Activated T-cell treated with anti-CD3 and anti-CD28 coated beads, Interleukin-2, amount 50 U/mL, for 4 hours (primary cell): ENCODE measurements at regions not wholly inside any gene's neighbourhood (a gene's known extent, or its start where the extent isn't known, plus 50 kb on each side); places are given as distances from the start of the nearest gene placed in this dataset.

Experiments used
- ATAC-seq, 2 donors: fragments of 200-7000 bp; cut with Tn5 transposase; one replicate each; pipeline ENCODE4 v1.10.0; 2021
- DNase-seq: peaks from one replicate; pipeline ENCODE4 v3.0.0-alpha.2; 2020
- H3K27me3 Mint-ChIP-seq: one replicate; pipeline ENCODE4 v1.8.0; 2021; ENCODE audit warnings: low read depth, mixed read lengths
- H3K36me3 Mint-ChIP-seq: one replicate; pipeline ENCODE4 v1.8.0; 2022; ENCODE audit warnings: mixed read lengths; ENCODE audit not compliant: insufficient read depth
- H3K4me1 Mint-ChIP-seq: one replicate; pipeline ENCODE4 v1.8.0; 2021; ENCODE audit warnings: low read depth, mixed read lengths
- H3K4me3 Mint-ChIP-seq: one replicate; pipeline ENCODE4 v1.8.0; 2021; ENCODE audit warnings: mild to moderate bottlenecking, moderate library complexity, mixed read lengths
- H3K9me3 Mint-ChIP-seq: one replicate; pipeline ENCODE4 v1.8.0; 2021; ENCODE audit warnings: mixed read lengths

DNA sequence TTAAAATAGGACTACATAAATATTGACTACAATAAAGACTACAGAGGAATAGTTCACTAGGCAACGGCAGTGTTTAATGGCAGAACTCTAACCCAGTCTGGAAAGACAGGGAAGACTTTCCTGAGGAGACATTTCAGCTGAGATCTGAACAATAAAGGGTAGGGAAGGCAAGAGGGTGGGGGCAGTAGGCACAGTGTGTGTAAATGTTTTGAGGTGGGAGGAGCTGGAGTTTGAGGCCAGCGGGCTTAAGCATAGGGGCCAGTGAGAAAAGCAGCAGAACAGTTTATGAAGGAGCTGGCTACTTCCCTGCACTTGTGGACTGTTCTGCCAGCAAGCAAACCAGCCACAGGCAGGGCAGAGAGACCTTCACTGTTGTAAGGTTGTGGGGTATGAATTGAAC is 76.6 kb upstream of the UGP2 start:
- Mint-ChIP-seq H3K9me3 (peaks cover 17% of the 10 kb centered on the region), H3K27me3 (no peaks in the 10 kb centered on the region), H3K4me3 (no peak overlapping the region), H3K4me1 (no peaks in the 10 kb centered on the region), H3K36me3 (peaks cover 2% of the 10 kb centered on the region)
- no peak for DNase-seq
- no peak for ATAC-seq

DNA sequence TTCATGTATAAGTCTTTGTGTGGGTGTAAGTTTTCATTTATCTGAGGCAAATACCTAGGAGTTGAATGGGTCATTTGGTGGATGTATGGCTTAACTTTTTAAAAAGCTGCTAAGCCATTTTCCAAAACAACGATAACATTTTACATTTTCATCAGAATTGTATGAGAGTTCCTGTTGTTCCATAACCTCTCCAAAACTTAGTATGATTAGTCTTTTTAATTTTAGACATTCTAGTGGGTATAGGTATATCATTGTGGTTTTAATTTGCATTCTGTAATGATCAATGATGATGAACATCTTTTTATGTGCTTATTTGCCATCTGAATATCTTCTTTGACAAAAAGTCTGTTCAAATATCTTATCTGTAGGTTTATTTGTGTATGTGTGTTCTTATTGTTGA is 74.4 kb upstream of the UGP2 start:
- DNase-seq (no peak), ATAC-seq (no peak)
- peaks cover 2% of the 10 kb centered on the region for H3K36me3 Mint-ChIP-seq
- H3K27me3 Mint-ChIP-seq: no peaks in the 10 kb centered on the region
- H3K9me3 Mint-ChIP-seq: peaks cover 17% of the 10 kb centered on the region
- no peaks in the 10 kb centered on the region for H3K4me1 Mint-ChIP-seq
- H3K4me3 Mint-ChIP-seq: no peak overlapping the region

DNA sequence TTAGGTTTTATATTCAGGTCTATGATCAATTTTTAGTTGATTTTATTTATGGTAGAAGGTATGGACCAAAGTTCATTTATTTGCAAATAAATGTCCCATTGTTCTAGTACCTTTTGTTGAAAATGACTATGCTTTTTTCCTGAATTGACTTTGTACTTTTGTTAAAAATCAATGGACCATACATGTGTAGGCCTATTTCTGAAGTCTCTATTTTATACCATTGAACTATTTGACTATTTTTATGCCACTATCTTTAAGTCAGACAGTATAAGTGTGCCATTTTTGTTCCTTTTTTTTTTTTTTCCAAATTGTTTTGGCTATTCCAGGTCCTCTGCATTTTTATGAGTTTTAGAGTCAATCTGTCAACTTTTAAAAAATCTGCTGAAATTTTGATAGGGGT is 73.6 kb upstream of the UGP2 start:
- Mint-ChIP-seq H3K4me1 (no peaks in the 10 kb centered on the region), H3K9me3 (peaks cover 17% of the 10 kb centered on the region), H3K27me3 (no peaks in the 10 kb centered on the region), H3K4me3 (no peak overlapping the region), H3K36me3 (peaks cover 2% of the 10 kb centered on the region)
- ATAC-seq (no peak), DNase-seq (no peak)

DNA sequence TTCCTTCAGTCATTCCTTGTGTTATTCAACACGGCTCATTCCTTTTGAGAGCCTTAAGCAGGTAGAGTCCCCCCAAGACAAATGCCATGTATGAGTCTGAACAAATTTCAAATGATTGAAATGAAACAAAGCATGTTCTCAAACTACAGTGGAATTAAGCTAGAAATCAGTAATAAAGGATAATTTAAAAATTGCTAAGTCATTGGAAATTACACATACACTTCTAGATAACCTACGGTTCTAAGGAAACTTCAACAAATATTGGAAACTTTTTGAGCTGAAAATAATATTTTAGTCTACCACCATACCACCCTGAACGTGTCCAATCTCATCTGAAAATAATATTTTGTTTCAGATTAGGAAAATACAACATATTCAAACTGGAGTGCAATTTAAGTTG is 71.8 kb upstream of the UGP2 start:
- ATAC-seq (no peak), DNase-seq (no peak)
- H3K27me3 Mint-ChIP-seq: no peaks in the 10 kb centered on the region
- H3K4me3 Mint-ChIP-seq: no peak overlapping the region
- H3K4me1 Mint-ChIP-seq: no peaks in the 10 kb centered on the region
- peaks cover 17% of the 10 kb centered on the region for H3K9me3 Mint-ChIP-seq
- peaks cover 2% of the 10 kb centered on the region for H3K36me3 Mint-ChIP-seq

DNA sequence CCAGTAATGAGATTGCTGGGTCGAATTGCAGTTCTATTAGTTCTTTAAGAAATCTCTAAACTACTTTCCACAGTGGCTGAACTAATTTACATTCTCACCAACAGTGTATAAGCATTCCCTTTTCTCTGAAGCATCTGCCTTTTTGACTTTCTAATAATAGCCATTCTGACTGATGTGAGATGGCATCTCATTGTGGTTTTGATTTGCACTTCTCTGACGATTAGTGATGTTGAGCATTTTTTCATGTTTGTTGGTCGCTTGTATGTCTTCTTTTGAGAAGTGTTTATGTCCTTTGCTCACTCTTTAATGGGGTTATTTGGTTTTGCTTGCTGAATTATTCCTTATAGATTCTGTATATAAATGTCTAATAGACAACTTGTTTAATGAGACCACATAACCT is 69.6 kb upstream of the UGP2 start:
- no peaks in the 10 kb centered on the region for H3K36me3 Mint-ChIP-seq
- ATAC-seq: no peak
- H3K9me3 Mint-ChIP-seq: peaks cover 14% of the 10 kb centered on the region
- no peak overlapping the region for H3K4me3 Mint-ChIP-seq
- no peaks in the 10 kb centered on the region for H3K4me1 Mint-ChIP-seq
- DNase-seq: no peak
- peaks cover 3% of the 10 kb centered on the region for H3K27me3 Mint-ChIP-seq

DNA sequence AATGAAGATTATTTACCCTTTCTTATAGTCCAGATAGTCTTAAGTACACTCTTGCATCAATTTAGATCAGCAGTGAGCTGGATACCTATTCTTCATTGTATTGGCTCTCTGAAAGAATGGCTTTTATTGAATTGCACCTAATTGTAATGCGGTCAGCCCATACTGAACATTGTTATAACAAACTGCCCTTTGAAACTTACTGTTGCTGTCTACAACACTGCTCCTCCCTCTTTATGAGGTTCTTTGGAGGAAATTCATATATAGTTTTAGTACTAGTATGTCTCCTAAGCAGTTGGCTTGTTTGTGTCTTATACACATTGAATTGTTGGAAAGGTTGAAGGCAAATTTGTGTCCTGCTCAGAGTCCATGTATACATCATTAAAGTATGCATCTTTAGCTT is 66.5 kb upstream of the UGP2 start:
- H3K4me1 Mint-ChIP-seq: no peaks in the 10 kb centered on the region
- no peaks in the 10 kb centered on the region for H3K36me3 Mint-ChIP-seq
- DNase-seq: no peak
- H3K9me3 Mint-ChIP-seq: peaks cover 4% of the 10 kb centered on the region
- H3K27me3 Mint-ChIP-seq: peaks cover 5% of the 10 kb centered on the region
- no peak for ATAC-seq
- no peak overlapping the region for H3K4me3 Mint-ChIP-seq

DNA sequence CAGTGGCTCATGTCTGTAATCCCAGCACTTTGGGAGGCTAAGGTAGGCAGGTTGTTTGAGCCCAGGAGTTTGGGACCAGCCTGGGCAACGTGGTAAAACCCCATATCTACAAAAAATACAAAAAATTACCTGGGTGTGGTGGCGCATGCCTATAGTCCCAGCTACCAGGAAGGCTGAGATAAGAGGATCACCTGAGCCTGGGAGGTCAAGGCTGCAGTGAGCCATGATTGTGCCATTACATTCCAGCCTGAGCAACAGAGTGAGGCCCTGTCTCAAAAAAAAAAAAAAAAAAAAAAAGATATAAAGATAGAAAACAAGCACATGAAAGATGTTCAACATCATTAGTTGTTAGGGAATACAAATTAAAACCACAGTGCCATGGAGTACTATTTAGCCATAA is 65.3 kb upstream of the UGP2 start:
- peaks cover 4% of the 10 kb centered on the region for H3K9me3 Mint-ChIP-seq
- no peak overlapping the region for H3K4me3 Mint-ChIP-seq
- no peaks in the 10 kb centered on the region for H3K36me3 Mint-ChIP-seq
- peaks cover 6% of the 10 kb centered on the region for H3K27me3 Mint-ChIP-seq
- no peak for ATAC-seq
- H3K4me1 Mint-ChIP-seq: no peaks in the 10 kb centered on the region
- no peak for DNase-seq

DNA sequence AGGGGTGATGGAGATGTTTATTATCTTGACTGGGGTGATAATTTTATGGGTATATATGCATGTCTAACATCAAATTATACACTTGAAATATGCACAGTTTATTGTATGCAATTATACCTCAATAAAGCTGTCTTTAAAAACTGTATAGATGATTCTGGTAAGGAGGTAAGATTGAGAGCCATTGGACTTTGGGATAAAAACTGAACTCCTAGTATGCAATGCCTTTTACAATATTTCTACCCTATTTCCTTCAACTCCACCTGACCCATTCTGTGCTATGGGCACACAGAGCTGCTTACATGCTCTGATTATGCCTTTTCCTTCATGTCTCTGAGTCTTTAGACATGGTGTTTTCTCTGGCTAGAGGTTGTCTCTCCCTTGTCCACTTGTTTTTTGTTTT is 63.9 kb upstream of the UGP2 start:
- Mint-ChIP-seq H3K27me3 (peaks cover 6% of the 10 kb centered on the region), H3K4me3 (no peak overlapping the region), H3K36me3 (no peaks in the 10 kb centered on the region), H3K4me1 (no peaks in the 10 kb centered on the region), H3K9me3 (peaks cover 4% of the 10 kb centered on the region)
- ATAC-seq (no peak), DNase-seq (no peak)

DNA sequence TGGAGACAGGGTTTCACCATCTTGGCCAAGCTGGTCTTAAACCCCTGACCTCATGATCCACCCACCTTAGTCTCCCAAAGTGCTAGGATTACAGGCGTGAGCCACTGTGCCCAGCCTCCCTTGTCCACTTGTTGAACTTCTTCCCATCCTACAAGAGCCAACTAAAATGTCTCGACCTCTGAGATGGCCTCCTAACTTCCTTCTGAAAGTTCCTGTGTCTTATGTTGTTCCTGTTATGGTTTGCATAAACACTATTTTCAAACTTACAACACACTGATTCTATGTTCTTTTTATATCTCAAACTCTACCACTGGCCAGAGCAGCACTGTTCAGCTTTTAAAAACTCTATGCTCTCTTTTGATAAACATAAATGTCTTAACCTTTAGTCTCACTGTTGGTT is 63.3 kb upstream of the UGP2 start:
- ATAC-seq (no peak), DNase-seq (no peak)
- Mint-ChIP-seq H3K4me3 (no peak overlapping the region), H3K9me3 (peaks cover 4% of the 10 kb centered on the region), H3K36me3 (no peaks in the 10 kb centered on the region), H3K4me1 (no peaks in the 10 kb centered on the region), H3K27me3 (peaks cover 6% of the 10 kb centered on the region)

DNA sequence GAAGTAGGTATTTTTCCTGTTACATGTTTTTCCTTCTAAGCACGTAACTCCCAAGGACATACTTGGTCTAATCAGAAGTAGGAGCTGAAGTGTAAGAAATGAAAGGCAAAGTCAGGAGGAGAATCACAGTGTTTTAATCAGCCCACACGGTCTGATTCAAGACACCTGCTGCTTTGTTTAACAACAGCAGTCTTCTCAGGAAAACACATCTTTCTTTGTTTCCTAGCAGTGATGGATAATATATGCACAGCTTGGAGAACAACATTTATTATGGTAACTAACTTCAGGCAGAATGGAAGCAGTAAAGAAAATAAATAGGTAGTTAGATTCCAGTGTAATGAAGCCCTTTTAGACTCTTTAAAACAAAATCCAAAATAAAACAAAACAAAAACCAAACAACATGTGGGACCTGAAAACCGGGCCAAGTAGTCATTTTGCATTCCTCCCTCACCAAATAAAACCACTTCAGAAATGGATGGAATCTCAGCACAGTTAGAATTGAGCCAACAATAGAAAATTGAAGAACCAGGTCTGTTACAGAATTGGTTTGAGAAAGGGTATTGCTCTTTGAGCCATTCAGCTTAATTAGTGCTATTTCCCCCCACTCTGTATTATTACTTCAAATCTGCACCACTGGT is 61.1 kb upstream of the UGP2 start:
- no peaks in the 10 kb centered on the region for H3K4me1 Mint-ChIP-seq
- ATAC-seq (no peak), DNase-seq (no peak)
- H3K27me3 Mint-ChIP-seq: peaks cover 6% of the 10 kb centered on the region
- no peak overlapping the region for H3K4me3 Mint-ChIP-seq
- peaks cover 4% of the 10 kb centered on the region for H3K9me3 Mint-ChIP-seq
- H3K36me3 Mint-ChIP-seq: no peaks in the 10 kb centered on the region

DNA sequence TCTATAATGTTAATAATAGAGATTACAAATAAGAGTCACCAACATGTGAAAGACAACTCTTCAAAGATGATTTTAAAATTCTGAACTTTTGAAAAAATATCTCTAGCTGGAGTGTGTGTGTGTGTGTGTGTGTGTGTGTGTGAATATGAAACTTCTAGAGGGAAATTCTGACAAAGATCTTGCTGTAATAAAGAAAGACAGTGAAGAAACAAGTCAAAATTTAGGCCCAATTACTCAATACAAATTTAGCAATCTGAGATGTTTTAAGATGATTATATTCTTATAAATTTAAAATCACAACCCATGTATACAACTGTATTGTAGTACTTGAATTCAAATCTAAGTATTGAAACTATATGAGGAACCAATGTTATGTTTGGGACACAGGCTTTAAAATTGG is 57.2 kb upstream of the UGP2 start:
- H3K27me3 Mint-ChIP-seq: peaks cover 3% of the 10 kb centered on the region
- no peak overlapping the region for H3K4me3 Mint-ChIP-seq
- no peaks in the 10 kb centered on the region for H3K4me1 Mint-ChIP-seq
- no peaks in the 10 kb centered on the region for H3K9me3 Mint-ChIP-seq
- ATAC-seq (no peak), DNase-seq (no peak)
- H3K36me3 Mint-ChIP-seq: no peaks in the 10 kb centered on the region

DNA sequence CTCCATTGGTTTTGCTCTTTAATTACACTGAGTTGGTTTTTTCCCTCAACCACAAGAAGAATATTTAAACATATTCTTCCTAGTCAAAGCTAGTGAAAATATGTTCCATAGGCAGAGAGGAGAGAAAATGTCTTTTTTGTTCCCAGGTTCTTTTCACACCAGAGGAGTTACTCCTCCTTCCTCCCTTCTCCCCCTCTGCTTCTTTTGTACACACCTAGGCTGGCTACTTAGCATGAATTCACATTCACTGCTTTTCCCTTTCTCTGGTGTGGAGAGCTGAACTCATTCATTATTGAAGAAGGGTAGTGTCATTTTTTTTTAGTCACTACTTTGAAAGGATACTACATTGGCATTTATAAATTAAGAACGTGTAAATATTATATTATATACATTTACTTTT is 56.6 kb upstream of the UGP2 start:
- no peak for DNase-seq
- H3K36me3 Mint-ChIP-seq: no peaks in the 10 kb centered on the region
- H3K9me3 Mint-ChIP-seq: no peaks in the 10 kb centered on the region
- ATAC-seq: no peak
- no peaks in the 10 kb centered on the region for H3K4me1 Mint-ChIP-seq
- H3K4me3 Mint-ChIP-seq: no peak overlapping the region
- peaks cover 2% of the 10 kb centered on the region for H3K27me3 Mint-ChIP-seq

DNA sequence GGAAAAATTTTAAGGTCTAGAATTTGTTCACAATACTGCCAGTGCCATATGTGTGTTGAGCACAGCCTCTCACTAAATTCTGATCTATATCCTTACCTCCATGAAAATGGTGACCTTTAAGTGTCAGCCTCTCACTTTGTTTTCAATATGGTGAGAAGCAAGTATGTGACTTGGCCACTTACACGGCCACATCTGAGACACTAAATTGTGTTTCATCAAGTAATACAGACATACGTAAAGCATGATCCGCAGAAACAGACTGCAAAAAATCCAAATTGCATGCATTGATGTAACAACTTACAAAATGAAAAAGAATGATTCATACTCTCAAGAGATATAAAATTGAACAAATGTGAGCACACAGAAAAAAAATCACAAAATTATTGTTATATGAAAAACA is 55.2 kb upstream of the UGP2 start:
- no peak for ATAC-seq
- Mint-ChIP-seq H3K9me3 (no peaks in the 10 kb centered on the region), H3K27me3 (no peaks in the 10 kb centered on the region), H3K36me3 (no peaks in the 10 kb centered on the region), H3K4me3 (no peak overlapping the region), H3K4me1 (no peaks in the 10 kb centered on the region)
- DNase-seq: no peak

DNA sequence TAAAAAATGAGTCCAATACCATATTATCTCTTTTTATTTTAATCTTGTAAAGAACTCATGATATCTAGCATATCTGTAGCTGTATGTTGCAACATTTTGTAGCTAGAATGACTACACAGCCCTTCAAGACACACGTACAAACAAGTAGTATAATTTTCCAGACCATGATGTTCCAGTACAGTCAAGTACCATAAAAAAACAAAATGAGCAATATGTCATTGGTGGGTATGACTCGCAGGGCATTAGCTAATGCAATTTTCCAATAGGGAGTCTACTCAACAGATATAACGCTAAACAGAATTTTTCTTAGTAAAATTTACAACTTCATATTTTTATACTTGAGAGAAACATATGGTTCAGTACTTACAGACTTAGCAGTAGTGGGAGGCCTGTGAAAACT is 53.6 kb upstream of the UGP2 start:
- no peaks in the 10 kb centered on the region for H3K4me1 Mint-ChIP-seq
- no peak for ATAC-seq

DNA sequence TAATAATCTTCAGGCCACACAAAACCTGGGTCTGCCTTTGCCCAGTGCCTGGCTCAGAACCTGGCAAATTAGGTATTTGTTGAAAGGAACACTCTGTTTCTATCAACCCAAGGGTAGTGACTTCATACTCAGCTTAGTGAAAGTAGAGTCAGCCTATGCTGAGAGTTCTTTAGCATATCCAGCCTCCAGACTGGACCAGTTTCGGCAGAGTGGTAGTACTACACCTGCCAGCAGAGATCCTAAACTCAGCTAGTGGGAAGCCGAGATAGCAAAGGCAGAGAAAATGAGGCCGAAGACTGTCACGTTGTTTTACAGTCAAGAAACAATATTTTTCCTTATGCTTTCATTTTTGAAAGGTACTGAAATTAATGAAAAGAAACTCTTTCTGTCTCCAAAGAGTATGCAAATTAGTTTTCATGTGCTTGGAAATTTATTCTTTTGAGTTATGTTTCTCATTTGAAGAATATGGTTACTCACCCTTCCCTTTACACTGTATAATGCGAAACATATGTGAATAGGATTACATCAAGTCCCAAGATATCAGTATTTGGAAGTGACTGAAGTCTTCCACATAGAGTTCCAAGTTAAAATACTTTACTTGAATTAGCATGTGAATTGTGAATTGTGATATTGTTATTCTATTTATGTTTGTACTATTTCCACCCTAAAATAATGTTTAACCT is 52.2 kb upstream of the UGP2 start:
- ATAC-seq (no peak), DNase-seq (no peak)
- Mint-ChIP-seq H3K4me3 (no peak overlapping the region), H3K36me3 (no peaks in the 10 kb centered on the region), H3K9me3 (no peaks in the 10 kb centered on the region), H3K4me1 (no peaks in the 10 kb centered on the region), H3K27me3 (no peaks in the 10 kb centered on the region)

More for the DNA sequence above, 53.6 kb upstream of the UGP2 start:
- no peaks in the 10 kb centered on the region for H3K9me3 Mint-ChIP-seq
- H3K36me3 Mint-ChIP-seq: no peaks in the 10 kb centered on the region
- DNase-seq: no peak
- H3K4me3 Mint-ChIP-seq: no peak overlapping the region
- no peaks in the 10 kb centered on the region for H3K27me3 Mint-ChIP-seq
